GM12865 (cell line): ENCODE measurements at regions not wholly inside any gene's neighbourhood (a gene's known extent, or its start where the extent isn't known, plus 50 kb on each side); places are given as distances from the start of the nearest gene placed in this dataset.

Experiments used
- DNase-seq: peaks from one replicate; pipeline ENCODE4 v3.0.0; 2010; ENCODE audit warnings: low read depth
- H3K4me3 ChIP-seq: 2 replicates; pipeline ENCODE4 v1.5.1; 2011; ENCODE audit warnings: mild to moderate bottlenecking, low read depth, low read length, control low read depth
- TF ChIP-seq, protein P1 (sequence below): IDR thresholded peaks from 2 replicates; pipeline ENCODE4 v1.5.1; 2011; ENCODE audit warnings: low read length, control low read depth, low read depth, inconsistent platforms; ENCODE audit not compliant: insufficient read depth; ENCODE audit errors: missing control alignments

DNA sequence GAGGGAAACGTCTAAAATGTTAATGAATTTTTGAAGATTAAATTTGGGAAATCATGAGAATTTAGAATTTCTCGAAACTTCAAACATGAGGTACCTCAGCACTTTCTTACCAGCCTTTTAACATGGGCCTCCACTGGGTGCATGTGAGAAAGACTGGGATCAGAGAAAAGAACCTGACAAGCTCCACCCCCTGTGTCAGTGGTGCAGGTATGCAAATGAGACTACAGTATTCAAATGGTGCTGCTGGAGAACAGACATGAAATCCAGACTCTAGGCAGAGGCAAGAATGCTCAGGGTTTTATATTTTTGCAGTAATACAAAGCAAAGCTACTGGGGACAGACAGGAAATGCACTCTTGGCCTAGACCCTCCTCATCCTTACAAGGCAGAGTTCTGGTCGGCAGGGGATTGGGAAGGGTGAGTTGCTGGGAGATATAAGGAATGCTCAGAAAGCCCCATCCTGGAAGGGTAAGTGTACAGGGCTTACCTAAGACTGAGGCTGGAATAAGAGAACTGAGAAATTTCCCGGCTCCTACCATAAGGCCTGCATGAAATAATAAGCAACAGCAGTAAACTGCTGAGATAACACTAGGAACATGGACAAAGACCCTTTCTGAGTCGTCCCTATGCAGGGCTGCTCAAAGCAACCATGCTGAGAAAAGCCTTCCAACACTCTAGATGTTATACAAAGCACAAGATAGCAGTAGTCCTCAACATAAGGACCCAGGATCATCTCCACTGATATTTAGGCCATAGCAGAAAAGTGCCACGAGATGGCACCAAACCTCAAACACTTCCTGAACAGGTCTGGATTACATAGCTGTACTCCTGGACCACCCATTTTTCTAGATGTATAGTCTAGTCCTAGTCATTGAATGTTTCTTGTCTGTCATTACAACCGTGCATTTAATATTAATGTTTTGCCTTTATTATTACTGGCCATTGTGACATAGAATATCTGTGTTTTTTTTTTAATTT lies 260.8 kb downstream of the RASSF9 start:
- peak; percentile 68 for DNase-seq
- TF ChIP-seq, protein P1, sequence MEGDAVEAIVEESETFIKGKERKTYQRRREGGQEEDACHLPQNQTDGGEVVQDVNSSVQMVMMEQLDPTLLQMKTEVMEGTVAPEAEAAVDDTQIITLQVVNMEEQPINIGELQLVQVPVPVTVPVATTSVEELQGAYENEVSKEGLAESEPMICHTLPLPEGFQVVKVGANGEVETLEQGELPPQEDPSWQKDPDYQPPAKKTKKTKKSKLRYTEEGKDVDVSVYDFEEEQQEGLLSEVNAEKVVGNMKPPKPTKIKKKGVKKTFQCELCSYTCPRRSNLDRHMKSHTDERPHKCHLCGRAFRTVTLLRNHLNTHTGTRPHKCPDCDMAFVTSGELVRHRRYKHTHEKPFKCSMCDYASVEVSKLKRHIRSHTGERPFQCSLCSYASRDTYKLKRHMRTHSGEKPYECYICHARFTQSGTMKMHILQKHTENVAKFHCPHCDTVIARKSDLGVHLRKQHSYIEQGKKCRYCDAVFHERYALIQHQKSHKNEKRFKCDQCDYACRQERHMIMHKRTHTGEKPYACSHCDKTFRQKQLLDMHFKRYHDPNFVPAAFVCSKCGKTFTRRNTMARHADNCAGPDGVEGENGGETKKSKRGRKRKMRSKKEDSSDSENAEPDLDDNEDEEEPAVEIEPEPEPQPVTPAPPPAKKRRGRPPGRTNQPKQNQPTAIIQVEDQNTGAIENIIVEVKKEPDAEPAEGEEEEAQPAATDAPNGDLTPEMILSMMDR: peak; percentile 64
- H3K4me3 ChIP-seq: no peak overlapping the region

- no peak for DNase-seq
- TF ChIP-seq, protein P1: no peak
- no peak overlapping the region for H3K4me3 ChIP-seq
Measured at GRCh38 chr12:85580562-85581168, 255.5 kb downstream of the RASSF9 start.

DNA sequence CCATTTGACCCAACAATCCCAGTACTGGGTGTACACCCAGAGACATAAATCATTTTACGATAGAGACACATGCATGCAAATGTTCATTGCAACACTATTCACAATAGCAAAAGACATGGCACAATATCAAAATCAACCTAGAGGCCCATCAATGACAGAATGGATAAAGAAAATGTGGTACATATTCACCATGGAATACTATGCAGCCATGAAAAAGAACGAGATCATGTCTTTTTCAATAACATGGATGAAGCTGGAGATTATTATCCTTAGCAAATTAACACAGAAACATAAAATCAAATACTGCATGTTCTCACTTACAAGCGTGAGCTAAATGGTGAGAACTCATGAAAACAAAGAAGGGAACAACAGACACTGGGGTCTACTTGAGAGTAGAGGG lies 249.1 kb downstream of the RASSF9 start:
- H3K4me3 ChIP-seq: no peak overlapping the region
- TF ChIP-seq, protein P1: no peak
- DNase-seq: no peak

GRCh38 chr12:85588221-85588620 lies 248.0 kb downstream of the RASSF9 start:
- H3K4me3 ChIP-seq: no peak overlapping the region
- TF ChIP-seq, protein P1: no peak
- no peak for DNase-seq

DNA sequence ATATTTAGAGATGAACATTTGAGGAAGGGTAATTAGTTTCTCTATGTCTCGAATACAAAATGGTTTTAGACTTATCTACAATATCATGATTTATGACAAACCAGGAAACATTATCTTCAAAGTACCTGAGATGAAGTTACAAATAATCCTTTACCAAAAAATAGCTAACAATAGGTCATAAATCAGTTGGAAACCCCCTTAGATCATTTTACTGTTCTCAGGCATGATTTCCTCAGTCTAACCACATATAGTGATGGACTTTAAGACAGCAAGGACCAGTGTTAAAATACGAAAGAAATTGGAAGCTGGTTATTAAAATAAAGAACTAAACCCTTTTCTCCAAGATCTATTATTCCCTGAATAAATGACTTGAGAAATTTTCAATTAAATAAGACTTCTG lies 235.4 kb downstream of the RASSF9 start:
- H3K4me3 ChIP-seq: no peak overlapping the region
- DNase-seq: no peak
- TF ChIP-seq, protein P1: no peak

DNA sequence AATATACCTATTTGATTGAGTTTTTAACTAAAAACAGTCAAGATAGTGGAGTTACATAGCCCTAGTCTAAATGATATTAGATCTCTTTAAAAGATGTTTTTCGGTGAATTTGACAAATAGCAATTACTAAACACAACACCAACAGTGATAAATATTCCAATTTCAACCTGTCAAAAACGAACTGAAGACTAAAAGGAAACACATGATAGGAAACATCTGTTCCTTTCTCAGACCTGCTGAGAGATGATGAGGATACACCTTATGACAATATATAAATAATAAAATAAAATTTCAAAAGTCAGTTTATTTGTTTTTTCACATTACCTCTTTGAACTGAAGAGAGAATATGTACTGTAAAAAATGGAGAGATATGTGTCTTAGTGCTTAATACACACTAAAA lies 232.7 kb downstream of the RASSF9 start:
- no peak for DNase-seq
- TF ChIP-seq, protein P1: no peak
- no peak overlapping the region for H3K4me3 ChIP-seq
